Activated T-helper 1 cell treated with Interleukin-2 at 50 U/mL for 16 hours (primary cell): ENCODE measurements at regions not wholly inside any gene's neighbourhood (a gene's known extent, or its start where the extent isn't known, plus 50 kb on each side); places are given as distances from the start of the nearest gene placed in this dataset.

Source experiments
- DNase-seq: peaks from one replicate; pipeline ENCODE4 v3.0.0-alpha.2; 2020; ENCODE audit warnings: low read depth

DNA sequence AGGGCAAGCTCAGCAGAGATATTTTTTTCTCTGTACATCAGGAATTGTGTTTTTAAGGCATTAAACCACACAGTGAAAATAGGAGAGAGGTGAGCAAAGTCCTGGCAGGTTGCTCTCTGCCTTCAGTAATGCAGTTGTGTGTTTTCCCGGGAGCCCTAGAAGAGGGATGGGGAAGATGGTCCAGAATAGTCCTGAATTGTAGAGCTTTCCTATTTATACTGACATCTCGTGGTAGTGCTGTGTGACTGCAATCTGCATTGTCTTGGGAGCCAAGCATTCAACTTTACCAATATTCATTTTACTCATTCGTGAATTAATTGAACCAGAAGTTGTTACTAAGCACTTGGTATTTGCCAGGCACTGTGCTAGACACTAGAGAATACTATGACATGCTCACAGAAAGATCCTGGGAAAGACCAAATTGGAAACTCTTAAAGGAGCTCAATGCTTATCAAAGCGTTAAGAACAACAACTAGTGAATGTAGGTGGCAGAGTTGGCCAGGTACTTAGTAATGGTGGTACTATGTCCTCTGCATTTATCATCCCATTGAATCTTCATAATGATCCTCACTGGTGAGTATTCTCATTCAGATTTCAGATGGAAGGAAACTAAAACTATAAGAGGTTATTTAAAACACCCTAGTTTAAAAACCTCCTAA is 214.6 kb downstream of the TRIB2 start:
- no peak for DNase-seq

DNA sequence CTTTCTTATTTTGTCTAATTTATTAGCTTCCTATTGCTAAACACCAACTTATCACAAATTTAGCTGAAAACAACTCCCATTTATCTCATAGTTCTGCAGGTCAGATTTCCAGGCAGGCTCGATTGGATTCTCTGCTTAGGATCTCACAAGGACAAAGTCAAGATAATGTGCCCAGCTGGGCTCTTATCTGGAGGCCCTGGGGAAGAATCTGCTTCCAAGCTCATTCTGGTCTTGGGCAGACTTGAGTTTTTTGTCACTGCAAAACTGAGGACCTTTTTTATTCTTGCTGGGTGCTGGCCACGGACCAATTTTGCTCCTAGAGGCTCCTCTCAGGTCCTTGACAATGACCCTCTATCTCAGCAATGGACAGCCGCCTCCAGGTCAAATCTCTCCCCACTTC is 215.5 kb downstream of the TRIB2 start:
- no peak for DNase-seq

DNA sequence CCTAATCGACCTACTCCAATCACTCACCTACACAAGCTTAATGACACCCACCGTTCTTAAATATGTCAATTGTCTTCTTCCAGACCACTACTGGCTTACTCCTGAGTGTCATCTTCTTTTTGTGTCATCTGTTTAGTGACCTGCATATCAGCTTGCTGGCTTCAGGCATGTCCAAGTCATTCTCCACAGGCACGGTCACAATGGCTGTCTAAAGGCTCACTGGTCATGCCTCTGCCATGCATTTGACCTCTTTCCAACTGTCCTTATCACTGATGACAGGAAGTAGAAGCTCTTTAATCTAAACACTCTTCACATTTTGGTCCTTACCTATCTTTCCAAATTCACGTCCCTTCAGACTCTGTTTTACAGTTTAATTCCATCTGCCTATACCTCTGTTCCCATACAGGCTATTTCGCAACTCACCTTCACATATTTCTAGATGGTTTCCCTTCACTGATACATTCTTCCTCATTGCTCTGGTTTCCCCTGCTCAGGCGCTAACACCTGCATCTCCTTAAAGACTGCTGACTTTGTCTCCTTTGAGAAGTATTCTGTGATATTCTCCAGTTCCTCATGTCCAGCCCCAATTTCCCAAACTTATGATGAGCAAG is 217.5 kb downstream of the TRIB2 start:
- DNase-seq, result no peak

DNA sequence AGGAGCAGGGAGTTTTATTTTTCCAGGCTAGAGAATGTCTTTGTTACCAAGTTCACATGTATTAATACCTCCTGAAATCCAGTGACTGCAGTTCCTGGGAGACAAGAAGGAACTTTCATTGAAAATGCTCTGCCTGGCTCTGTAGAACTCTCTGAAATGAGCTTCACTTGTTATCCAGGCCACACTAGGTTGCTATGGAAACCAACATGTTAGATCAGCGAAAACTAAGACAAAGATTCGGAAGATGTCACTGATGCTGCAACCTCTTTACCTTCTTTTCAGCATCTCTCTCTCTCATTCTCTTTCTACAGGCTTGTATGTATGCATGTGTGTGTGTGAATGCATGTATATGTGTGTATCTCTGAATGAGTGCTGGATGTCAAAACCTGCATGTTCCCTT is 218.5 kb downstream of the TRIB2 start:
- DNase-seq, result no peak

DNA sequence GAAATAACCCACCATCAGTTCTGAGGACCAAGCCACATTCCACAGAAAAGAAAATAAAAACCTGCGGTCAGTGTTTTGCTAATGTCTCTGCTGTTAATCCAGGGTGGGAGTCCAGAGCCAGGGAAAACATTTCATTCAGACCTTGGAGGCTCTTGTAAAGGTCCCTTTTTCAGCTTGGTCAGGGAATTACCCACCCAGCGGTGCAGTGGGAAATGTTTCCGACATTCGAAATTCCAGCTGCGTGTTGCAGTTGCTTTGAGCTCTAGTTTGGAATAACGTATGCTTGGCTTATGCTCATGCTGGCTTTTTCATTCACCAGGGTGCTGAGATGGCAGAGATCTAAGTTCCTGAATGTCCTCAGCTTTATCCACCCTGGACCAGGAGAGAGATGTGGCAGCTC is 219.1 kb downstream of the TRIB2 start:
- no peak for DNase-seq

DNA sequence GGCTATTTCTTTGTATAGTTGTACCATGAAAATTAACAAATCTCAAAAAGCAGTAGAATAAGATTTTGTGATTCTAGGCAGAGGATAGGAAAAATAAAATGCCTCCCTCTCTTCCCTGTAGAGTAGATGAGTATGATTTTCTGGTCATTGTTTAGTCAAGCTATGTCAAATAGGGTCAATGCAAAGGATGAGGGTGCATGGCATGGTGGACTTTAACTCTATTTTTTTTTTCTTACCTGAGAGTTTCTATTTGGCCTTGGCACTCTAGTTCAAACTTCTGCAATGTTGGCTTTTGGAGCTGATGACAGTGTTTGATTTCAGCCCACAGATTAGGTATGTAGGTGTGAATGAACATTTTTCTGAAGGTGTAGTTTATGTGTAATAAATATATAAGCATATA is 224.5 kb downstream of the TRIB2 start:
- no peak for DNase-seq

DNA sequence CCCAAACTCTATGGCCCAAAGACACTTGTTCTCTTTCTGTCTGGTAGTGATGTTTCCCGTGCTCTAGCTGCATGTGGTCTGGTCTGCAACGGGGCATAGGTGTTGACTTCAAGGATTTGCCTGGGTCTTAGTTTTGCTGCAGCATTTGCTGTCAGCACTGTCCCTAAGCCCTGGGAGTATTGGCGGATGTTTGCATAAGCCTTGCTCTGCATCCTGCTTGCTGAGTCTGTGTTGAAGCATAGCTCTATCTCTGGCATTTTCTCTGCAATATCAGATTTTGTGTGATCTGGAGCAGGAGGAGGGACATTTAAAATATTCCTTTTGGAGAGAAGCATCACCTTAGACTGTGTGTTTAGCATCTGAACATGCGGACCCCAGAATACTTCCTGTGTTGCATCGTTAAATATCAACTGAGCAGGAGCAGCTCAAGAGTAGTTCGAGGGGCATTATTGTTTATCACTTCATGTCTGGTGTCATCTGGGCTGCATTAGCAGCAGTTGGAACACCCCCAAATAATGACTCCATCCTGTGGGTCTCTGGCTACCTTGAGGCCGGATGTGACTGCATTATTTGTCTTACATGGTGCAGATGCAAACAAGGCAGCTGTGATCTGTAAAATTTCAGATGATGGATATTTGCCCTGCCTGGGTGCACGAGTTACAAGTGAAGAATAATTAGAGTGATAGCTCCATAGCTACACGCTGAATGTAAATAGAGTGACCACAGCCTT is 231.7 kb downstream of the TRIB2 start:
- DNase-seq, result no peak

DNA sequence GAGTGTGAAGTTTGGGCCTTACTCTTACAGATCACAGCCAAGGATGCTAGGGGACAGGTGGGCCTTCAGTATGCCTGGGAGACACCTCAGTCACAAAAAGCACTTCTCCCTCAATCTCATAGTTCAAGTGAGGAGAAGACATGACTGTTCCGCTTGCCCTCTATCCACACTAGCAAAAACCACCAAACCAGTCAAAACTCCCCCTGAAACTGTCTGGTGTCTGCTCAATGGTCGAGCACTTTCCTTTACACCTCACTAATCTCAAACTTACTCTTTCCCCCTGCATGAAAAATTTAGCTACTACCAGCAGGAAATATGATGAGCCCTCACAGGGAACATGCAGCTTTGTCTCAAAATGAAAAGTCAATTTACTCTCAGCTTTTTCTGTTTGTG is 232.2 kb downstream of the TRIB2 start:
- no peak for DNase-seq

DNA sequence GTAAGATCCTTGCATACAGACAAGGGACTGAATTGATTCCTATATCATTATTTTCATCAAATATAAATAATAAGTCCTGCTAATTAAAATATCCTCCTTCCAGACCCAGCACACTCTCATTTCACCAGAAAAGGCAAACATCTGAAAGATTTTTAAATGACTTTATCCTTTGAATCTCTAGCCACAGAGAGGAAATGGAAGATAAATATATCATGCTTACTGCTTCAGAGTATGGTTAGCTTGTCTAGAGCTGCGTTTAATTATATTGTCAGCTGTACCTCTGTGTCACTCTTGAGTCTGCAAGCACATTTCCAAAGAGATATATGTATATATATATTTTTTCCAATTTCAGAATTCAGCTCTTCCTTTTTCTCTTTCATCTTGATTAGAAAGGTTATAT is 232.7 kb downstream of the TRIB2 start:
- DNase-seq, result no peak

DNA sequence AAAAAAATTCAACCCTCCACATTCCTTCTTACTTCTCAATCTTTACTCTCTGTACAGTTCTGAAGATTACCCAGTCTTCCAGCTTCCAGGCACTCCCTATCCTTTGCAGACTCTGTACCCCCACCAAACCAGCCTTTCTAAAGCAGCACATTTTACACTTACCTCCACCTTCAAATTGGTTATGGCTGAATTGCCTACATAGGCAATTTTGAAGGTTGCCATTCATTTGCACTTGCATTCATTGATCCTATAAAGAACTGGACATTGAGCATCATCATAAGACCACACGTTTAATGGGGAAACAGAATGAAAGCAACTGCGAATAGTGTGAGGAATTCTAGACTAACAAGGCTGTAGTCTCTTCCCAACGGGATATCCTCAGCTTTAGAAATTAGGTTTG is 233.4 kb downstream of the TRIB2 start:
- no peak for DNase-seq

DNA sequence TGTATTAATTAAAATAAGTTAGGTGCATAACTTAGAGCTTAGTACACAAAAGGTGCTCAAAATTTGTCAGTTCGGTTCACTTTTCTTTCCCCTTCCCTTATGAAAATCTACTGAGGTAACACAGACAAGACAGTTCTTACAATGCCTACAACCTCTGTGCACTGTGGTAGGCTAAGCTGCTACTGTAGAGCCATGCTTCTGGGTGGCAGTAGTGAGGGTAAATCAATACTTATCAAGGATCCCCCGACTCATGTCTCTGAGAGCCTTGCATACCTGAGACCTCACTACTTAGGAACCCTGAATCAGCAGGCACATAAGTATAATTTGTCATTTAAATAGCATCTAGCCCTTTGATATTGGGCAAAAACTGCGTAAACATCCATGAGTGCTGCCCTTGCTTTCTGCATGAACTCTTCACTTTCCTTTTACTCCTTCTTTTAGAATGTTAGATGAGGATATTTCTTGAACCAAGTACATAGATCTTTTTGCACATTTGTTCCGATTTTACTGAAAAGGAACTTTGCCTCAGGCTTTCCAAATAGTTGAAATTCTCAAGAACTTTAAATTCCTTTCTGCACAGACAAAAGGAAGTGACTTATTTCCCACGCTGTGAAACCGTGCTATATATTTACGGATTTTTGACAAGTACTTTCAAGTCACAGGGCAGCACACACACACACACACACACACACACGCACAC is 234.4 kb downstream of the TRIB2 start:
- no peak for DNase-seq

DNA sequence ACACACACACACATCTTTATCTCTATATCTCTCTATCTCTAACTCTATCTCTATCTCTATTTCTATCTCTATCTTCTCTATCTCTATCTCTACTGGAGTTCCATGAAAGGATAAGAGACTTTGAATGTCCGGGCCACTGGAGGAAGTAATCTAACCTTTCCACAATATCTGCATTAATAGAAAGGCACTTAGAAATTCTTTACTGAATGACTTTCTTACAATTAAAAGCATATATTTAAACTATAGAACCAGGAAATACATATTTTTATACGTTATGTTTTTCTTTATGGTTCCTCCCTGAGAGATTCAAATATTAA is 234.9 kb downstream of the TRIB2 start:
- no peak for DNase-seq

DNA sequence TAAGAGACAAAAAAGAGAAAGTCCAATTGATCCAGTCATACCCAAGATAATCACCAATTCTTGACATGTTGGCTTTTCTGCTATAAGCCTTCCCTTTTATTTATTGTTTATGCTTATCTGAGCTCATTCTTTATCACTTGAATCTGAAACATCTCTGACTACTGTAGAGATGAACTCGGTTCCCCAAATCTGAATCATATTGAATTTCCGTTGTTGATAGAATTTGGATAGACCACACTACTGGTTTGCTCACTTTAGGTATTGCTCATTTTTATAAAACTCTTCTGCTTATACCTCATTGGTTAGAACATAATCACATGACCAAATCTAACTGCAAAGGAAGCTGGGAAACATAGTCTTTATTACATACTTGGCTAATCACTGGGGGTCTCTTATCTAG is 236.9 kb downstream of the TRIB2 start:
- DNase-seq, result no peak

DNA sequence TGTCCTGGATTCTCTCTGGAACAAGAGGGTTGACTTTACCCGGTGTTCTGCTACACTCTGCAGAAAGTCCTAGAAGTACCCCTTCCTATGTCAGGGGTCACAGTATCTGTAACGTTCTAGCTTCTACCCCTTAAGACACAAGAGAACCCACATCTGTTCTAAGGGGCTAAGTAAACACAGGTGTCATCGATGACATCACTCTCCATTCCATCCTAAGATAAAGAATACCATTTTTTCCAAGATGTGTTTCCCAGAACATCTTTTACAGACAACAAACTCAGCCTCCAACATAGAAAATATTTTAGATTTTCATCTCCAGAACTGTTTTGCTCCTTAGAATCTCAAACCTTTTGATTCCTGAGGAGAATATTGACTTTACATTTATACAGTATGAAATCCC is 239.1 kb downstream of the TRIB2 start:
- no peak for DNase-seq

DNA sequence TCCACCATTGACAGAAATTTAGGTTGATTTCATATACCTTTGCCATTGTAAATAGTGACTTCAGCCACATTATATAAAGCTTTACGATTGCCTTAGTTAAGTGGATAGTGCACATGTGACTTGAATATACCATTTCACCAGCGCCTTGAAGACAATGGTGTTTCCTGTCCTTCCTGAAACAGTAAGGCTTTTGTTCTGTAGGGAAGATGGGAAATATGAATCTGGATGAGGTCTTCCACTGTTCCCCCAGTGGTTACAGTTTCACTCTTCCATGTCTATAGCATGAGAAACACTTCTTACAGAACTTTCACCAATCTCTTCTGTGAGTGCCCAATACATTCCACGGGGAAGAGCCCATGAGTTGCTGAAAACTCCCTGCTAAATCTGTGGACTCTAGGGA is 240.5 kb downstream of the TRIB2 start:
- no peak for DNase-seq

DNA sequence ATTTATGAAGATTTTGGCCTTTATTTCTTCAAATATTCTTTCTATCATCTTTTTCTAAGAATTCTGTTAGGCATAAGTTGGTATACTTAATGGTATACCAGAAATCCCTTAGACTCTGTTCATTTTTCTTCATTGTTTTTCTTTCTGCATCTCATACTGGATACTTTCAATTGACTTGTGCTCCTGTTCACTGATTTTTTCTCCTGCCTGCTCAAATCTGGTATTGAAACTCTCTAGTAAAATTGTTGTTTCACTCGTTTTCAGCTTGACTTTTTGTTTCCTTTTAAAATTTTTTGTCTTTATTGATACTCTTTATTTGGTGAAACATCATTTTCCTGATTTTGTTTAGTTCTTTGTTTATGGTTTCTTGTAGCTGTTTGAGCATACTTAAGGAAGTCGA is 243.2 kb downstream of the TRIB2 start:
- no peak for DNase-seq

DNA sequence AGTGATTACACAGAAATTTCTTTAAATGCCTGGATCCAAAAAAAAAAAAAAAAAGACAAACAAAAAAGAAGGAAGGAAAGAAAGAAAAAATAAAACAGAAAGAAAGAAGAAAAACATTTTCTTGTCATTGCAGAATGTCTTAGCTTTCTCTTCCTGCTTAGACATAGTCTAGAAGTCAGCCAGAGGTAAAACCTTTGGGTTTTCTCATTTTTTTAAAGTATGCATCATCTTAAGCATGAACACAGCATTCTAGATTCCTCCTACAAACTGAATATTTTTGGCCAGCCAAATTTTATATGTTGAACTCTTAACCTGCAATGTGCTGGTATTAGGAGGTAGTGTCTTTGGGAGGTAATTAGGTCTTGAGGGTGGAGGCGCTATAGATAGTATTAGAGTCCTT is 243.9 kb downstream of the TRIB2 start:
- no peak for DNase-seq

DNA sequence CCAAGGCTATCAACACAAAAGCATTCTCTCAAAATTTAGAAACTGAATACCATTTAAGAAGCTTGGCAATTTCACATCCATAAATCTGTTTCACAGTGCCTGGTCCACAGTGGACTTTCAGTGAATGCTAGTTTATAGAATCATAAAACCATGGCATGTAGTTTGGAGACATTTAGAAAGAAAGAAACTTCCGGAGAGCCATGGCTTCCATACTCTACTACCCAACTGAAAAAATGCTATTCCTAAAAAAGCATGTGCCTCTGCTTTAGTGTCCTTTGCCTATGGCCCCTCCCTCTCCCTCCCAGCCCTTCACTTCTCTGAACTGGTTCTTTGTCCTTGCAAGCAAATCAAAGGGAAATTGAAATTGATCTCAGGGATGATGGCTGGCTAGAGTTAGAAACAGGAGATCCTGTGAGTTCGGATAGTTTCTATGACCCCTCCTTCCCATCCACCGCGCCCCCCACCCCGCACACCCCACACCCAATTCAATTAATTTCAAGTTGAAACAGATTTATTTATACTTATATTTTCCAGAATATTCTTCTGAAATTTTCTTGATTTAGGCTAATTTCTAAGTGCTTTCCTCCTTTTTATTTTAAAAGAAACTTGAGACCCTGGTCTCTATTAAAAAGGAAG is 248.3 kb downstream of the TRIB2 start:
- no peak for DNase-seq

DNA sequence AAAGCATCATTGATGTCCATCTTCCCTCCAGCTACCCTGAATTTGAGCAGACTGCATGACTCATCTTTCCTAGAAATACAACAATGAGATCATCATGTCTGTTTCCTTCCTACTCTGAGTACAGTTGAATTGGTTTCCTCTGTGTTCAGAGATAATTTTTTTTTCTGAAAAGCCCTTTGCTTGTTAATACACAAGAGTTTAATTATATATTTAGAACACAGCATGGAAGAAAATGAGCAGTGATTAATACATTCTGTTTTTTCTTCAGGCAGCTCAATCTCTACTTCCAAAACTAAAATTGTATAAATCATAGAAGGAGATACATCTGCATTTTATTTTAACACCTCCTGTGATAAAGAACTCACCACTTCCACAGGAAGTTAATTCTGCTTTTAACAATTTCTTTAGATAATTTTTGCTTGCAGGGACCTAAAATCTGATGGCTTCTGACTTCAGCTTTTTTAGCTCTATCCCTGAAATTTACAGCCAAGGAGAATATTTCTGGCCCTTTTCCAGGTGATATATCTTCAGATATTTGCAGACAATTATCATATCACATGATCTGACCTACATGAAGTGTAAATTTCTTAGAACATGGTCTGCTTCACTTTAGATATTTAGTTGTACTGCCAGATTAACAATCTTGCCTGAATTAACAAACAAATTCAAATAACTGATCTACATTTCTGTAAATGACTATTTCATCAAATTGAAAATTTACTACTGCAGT is 249.0 kb downstream of the TRIB2 start:
- no peak for DNase-seq

DNA sequence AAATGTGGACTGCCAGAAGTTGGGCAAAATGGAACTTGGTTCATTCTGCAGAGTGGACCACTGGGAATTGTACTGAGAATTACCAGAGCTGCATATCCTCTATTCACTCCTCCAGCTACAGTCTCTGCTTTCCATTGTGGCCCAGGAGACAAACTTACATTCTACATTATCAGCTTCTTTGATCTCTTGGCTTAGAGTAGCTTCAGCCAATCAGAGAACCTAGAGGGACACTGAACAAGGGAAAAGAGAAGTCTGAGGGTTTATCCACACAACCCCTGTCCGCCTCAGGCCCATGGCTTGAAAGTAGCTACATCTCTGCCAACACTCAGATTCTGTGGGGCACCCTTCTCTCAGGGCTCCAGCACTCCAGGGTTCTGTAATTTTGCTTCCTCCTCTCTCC is 251.1 kb downstream of the TRIB2 start:
- DNase-seq, result no peak

DNA sequence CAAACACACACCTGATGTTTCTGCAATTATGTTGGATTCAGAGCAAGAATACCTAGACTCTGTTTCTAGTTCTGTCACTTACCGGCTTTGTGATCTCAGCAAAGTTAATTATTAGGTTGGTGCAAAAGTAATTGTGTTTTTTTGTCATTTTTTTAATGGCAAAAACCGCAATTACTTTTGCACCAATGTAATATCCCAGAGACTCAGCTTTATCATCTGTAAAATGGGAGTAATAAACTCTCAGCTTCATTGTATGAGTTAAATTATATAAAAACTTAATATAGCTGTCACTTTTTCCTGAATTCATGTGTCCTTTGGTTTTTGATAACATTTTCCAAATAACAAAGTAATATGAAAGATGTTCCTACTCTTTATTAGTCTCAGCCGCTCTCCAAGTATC is 251.7 kb downstream of the TRIB2 start:
- DNase-seq, result no peak

DNA sequence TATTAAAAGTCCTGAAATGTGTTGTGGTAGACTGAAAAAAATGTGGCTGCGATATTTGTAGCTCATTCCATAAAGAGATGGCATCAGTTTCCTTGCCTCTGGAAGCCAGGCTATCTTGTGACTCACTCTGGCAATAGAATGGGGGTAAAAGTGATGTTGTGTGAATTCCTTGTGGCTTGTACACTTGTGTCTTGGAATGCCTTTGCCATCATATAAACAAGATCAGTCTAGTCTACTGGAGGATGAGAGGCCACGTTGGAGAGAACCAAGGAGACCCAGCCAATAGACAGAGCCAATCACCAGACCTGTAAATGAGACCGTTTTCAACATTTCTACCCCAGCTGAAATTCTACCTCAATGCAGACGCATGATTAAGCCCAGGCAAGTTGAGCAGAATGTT is 254.1 kb downstream of the TRIB2 start:
- DNase-seq, result no peak
